Osteocyte (in vitro differentiated cells): ENCODE measurements at regions not wholly inside any gene's neighbourhood (a gene's known extent, or its start where the extent isn't known, plus 50 kb on each side); places are given as distances from the start of the nearest gene placed in this dataset.

ENCODE experiments used
- DNase-seq: peaks from one replicate; pipeline ENCODE4 v3.0.0; 2021; ENCODE audit warnings: mixed read lengths; ENCODE audit not compliant: unreplicated experiment; ENCODE audit errors: extremely low spot score
- H3K27ac Mint-ChIP-seq: one replicate; pipeline ENCODE4 v1.8.0; 2021; ENCODE audit warnings: mild to moderate bottlenecking, mixed read lengths; ENCODE audit not compliant: unreplicated experiment
- H3K27me3 Mint-ChIP-seq: one replicate; pipeline ENCODE4 v1.8.0; 2021; ENCODE audit warnings: mixed read lengths; ENCODE audit not compliant: unreplicated experiment
- H3K36me3 Mint-ChIP-seq: one replicate; pipeline ENCODE4 v1.8.0; 2021; ENCODE audit warnings: mixed read lengths; ENCODE audit not compliant: unreplicated experiment
- H3K4me1 Mint-ChIP-seq: one replicate; pipeline ENCODE4 v1.8.0; 2021; ENCODE audit warnings: mixed read lengths; ENCODE audit not compliant: unreplicated experiment
- H3K4me3 Mint-ChIP-seq: one replicate; pipeline ENCODE4 v1.8.0; 2021; ENCODE audit warnings: mild to moderate bottlenecking, moderate library complexity, mixed read lengths; ENCODE audit not compliant: unreplicated experiment
- H3K9me3 Mint-ChIP-seq: one replicate; pipeline ENCODE4 v1.8.0; 2021; ENCODE audit warnings: mixed read lengths; ENCODE audit not compliant: unreplicated experiment
- TF ChIP-seq, protein P1 (sequence below): fragments of 200-600 bp; sonication (generic); IDR thresholded peaks from 2 replicates; pipeline ENCODE4 v1.5.0; 2021; ENCODE audit warnings: antibody characterized with exemption, mild to moderate bottlenecking, moderate library complexity

GRCh38 chr7:130994378-130995115 is 260.5 kb upstream of the KLF14 start:
- no peak for DNase-seq
- H3K36me3 Mint-ChIP-seq = peaks cover 18% of the 10 kb centered on the region
- no peaks in the 10 kb centered on the region for H3K27me3 Mint-ChIP-seq
- H3K9me3 Mint-ChIP-seq = no peaks in the 10 kb centered on the region
- no peak overlapping the region for H3K27ac Mint-ChIP-seq
- H3K4me3 Mint-ChIP-seq = no peak overlapping the region
- peaks cover 44% of the 10 kb centered on the region for H3K4me1 Mint-ChIP-seq
- TF ChIP-seq, protein P1, sequence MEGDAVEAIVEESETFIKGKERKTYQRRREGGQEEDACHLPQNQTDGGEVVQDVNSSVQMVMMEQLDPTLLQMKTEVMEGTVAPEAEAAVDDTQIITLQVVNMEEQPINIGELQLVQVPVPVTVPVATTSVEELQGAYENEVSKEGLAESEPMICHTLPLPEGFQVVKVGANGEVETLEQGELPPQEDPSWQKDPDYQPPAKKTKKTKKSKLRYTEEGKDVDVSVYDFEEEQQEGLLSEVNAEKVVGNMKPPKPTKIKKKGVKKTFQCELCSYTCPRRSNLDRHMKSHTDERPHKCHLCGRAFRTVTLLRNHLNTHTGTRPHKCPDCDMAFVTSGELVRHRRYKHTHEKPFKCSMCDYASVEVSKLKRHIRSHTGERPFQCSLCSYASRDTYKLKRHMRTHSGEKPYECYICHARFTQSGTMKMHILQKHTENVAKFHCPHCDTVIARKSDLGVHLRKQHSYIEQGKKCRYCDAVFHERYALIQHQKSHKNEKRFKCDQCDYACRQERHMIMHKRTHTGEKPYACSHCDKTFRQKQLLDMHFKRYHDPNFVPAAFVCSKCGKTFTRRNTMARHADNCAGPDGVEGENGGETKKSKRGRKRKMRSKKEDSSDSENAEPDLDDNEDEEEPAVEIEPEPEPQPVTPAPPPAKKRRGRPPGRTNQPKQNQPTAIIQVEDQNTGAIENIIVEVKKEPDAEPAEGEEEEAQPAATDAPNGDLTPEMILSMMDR = no peak

GRCh38 chr7:130995252-130996081 is 261.5 kb upstream of the KLF14 start:
- DNase-seq = no peak
- Mint-ChIP-seq H3K9me3 (no peaks in the 10 kb centered on the region), H3K27me3 (no peaks in the 10 kb centered on the region), H3K4me1 (peaks cover 44% of the 10 kb centered on the region), H3K27ac (no peak overlapping the region), H3K36me3 (peaks cover 23% of the 10 kb centered on the region), H3K4me3 (no peak overlapping the region)
- TF ChIP-seq, protein P1 = no peak

GRCh38 chr7:130996205-130996832 is 262.3 kb upstream of the KLF14 start:
- peak overlapping the region; percentile 75 for H3K27ac Mint-ChIP-seq
- peak overlapping the region; percentile 14 for H3K4me3 Mint-ChIP-seq
- no peaks in the 10 kb centered on the region for H3K9me3 Mint-ChIP-seq
- peaks cover 21% of the 10 kb centered on the region for H3K36me3 Mint-ChIP-seq
- no peak for DNase-seq
- TF ChIP-seq, protein P1 = no peak
- no peaks in the 10 kb centered on the region for H3K27me3 Mint-ChIP-seq
- peaks cover 44% of the 10 kb centered on the region for H3K4me1 Mint-ChIP-seq

DNA sequence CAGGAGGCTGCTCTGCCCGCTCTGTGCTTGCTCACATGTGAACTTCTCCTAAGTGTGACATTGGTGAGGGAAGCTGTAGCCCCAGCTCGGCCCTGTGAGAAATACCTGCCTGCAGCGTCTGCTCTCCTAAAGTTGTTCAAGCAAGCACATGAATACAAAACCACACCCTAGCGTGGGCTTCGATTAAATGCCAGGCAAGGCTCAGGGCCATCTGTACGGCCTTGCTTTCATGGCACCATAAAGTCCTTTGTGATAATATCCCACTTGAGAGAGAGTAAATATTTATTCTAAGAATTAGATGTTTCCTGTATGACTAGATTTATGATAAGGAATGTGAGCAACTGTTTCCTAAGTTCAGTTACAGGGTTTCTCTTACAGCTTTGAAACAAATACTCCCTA is 262.8 kb upstream of the KLF14 start:
- Mint-ChIP-seq H3K27me3 (no peaks in the 10 kb centered on the region), H3K4me1 (peaks cover 44% of the 10 kb centered on the region), H3K36me3 (peaks cover 25% of the 10 kb centered on the region), H3K27ac (peak overlapping the region; percentile 75), H3K4me3 (peak overlapping the region; percentile 14), H3K9me3 (no peaks in the 10 kb centered on the region)
- TF ChIP-seq, protein P1 = no peak
- DNase-seq = no peak
